NCI-H187 (cell line): ENCODE measurements at regions not wholly inside any gene's neighbourhood (a gene's known extent, or its start where the extent isn't known, plus 50 kb on each side); places are given as distances from the start of the nearest gene placed in this dataset.
"Not testable (repeated sequence)": the region's sequence is repeated elsewhere in the genome, so short reads cannot be mapped to it uniquely, and the experiment has no call there.

Source experiments
- DNase-seq, 2 experiments: peaks; one replicate each; lab custom pipeline; 2025; lab: John Stamatoyannopoulos, UW

DNA sequence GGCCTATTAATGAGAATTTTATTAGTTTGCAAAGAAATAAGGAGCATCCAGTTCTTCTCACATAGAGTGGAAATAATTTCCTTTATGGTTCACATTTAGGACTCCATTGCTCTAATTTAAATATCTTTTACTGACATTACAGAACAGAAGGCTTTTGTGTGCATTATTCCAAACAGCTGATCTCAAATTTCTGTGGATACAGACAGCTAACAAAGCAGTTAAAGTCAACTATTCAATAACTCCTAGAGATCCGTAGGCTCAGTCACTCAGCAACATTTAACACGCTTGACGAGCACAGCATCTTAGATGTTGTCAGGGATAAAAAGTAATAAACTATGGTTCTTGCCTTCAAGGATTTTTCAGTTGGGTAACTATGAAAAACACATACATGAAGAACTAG lies 305.8 kb upstream of the SYNCRIP start:
- DNase-seq, result no peak

DNA sequence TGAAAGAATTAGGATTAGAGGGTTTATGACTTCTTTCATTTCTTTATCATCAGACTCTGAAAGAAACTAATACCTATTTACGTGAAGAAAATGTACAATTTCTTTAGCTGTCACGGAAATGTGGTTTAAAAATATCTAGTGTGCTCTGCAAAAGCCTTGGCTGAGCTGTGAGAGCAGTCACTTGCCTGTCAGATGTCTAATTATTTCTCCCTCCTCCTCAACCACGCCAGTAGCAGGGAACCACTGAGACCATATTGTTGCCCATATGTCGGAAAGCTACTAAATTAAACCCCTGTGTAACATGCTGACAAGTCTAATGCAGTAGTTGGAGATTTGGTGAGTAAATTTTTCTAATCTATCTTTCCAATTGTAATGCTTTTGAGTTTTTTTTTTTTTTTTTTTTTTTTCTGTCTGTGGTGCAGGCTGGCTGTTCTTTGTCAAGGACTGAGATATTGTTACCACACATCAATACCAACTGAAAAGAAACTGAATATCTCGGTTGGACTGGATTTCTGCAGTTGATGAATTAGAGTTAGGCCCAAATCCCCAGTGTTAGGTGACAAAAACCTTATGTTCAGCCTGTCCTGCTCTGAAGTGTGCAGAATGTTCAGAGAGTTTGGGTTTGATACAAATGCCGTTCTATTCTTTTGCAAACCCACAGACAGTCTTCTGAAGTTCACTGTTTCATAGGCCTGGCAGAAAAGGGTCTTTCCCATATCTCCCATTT lies 302.9 kb upstream of the SYNCRIP start:
- no peak for DNase-seq

- DNase-seq, result no peak
Observed at GRCh38 chr6:85944776-85945175, 302.1 kb upstream of the SYNCRIP start.

DNA sequence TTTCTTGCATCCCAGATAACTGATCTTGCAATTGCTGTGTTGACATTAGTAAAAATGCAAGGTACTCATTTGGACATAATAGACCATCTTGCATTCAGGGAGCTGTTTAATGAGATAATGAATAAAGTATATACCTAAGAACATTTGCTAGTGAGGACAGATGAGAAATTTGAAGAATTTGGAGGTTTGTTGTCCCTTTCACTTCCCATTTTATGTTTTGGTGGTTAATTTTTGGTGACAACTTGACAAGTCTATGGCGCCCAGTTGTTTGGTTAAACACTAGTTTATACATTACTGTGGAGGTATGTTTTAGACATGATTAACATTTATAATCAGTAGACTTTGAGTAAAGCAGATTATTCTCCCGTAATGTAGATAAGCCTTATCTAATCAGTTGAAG lies 300.2 kb upstream of the SYNCRIP start:
- no peak for DNase-seq

DNA sequence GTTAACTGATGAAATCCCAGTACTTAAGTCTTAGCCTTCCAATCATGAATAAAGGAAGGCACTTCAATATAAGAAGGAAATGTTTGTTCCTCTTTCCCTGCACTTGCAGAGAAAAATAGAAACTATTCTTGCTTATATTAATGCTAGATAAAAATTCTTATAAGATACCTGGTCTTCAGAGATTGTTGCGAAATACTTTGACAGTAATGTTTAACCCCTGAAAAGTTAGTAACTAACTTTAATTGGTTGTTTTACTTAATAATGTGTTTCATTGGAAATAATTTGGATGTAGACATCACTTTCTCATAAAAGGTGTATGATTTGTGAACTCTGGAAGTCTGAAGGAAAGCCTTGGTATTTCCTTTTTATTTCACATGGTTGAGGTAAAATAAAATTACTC lies 294.2 kb upstream of the SYNCRIP start:
- no peak for DNase-seq

DNA sequence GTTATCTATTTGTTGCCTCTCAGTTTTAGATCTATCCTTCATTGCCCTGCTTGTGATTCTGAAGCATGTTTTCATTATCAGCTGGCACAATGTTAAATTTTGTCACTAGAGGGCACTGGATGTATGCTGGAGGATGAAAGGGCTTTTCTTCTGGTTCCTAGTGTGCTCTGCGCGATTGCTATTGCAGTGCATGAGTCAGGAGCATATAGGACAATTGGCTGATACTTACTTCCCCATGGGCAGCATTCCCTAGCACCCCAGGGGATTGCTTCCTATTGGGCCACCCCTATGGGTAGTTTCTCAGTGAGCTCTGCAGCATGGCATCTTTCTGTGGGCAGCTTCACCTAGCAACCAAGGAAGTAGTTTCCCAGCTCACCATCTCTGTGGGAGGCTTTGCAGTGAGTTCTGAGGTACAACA lies 280.3 kb upstream of the SYNCRIP start:
- DNase-seq, result no peak

DNA sequence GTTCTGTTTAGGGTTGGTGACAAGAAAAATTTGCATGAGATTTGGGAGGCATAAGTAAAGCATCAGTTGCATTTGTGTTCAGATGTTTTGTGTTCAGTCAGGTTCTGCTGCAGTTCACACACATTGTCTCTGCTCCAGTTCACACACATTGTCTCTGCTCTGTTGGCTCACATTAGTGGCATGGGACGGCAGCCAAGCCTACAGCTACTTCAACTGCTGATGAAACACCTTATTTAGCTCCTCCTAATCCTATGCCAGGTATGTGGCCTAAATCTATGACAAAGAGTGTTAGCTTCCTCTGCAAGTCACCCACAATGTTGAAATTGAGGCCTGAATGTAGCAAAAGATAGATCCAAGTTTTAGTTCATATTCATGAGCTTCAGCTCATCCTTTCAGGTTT lies 278.1 kb upstream of the SYNCRIP start:
- no peak for DNase-seq

- no peak for DNase-seq
Observed at GRCh38 chr6:85917522-85917921, 274.8 kb upstream of the SYNCRIP start.

- DNase-seq, result no peak
Observed at GRCh38 chr6:85913001-85913400, 270.3 kb upstream of the SYNCRIP start.

- no peak for DNase-seq
Observed at GRCh38 chr6:85912582-85912981, 269.9 kb upstream of the SYNCRIP start.

DNA sequence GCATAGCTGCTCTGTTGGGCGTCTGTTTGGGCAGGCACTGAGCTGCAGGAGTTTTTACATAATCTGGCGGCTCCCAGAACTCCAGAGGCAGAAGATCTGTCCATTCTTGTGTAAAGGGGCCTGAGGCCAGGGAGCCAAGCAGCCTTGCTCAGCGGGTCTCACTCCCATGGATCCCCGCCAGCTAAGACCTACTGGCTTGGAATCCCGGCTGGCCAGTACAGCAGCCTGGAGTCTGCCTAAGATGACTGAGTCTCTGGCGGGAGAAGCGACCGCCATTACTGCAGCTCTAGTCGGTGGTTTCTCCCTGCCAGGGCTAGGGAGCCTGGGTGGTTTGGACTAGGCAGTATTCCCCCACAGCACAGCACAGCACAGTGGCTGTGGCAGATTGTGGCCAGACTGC lies 268.4 kb upstream of the SYNCRIP start:
- no peak for DNase-seq

GRCh38 chr6:85908120-85908519 lies 265.4 kb upstream of the SYNCRIP start:
- DNase-seq, result not testable (repeated sequence)

DNA sequence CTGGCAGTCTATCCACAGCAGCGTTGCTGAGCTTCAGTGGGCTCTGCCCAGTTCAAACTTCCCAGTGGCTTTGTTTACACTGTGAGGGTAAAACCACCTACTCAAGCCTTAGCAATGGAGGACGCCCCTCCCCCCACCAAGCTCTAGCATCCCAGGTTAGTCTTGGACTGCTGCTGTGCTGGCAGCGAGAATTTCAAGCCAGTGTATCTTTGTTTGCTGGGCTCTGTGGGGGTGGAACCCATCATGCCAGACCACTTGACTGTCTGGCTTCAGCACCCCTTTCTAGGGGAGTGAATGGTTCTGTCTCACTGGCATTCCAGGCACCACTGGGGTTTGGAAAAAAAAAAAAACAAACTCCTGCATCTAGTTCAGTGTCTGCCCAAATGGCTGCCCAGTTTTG lies 249.7 kb upstream of the SYNCRIP start:
- no peak for DNase-seq

- DNase-seq, result no peak
Observed at GRCh38 chr6:85887461-85887860, 244.8 kb upstream of the SYNCRIP start.

DNA sequence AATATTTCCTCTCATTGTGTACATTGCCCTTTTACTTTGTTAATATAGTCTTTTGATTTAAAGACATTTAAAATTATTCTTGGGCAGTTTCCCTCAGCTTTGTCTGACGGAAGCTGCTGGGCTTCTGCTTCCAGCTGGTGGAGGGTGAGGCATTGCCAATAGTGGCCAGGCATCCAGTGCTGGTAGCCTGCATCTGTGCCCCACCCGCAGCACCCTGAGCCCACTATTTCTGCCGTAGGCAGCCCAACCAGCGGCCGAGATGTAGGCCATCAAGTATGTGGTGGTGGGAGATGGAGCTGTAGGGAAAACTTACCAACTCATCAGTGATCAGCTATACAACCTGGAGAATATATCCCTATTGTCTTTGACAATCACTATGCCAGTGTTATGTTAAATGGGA lies 226.0 kb upstream of the SYNCRIP start:
- no peak for DNase-seq

- DNase-seq, result no peak
Observed at GRCh38 chr6:85867595-85867994, 224.9 kb upstream of the SYNCRIP start.

GRCh38 chr6:85866758-85867401 lies 224.2 kb upstream of the SYNCRIP start:
- DNase-seq, result no peak

DNA sequence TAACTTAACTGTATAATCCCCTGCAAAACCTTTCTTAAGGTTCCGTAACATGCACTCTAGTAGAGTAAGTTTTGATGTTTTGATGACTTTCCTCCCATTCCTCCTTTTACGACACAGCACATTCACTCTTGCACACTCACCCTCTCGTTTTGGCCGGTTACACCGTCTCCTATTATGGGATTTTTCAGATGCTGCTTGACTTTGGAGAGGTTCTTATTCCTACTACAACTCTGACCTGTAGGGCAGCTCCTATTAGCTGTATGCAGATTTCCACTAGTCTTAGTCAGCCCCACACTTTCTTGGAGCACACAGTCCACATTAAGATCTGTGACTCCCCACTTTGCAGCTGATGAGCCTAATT lies 223.7 kb upstream of the SYNCRIP start:
- DNase-seq, result no peak

DNA sequence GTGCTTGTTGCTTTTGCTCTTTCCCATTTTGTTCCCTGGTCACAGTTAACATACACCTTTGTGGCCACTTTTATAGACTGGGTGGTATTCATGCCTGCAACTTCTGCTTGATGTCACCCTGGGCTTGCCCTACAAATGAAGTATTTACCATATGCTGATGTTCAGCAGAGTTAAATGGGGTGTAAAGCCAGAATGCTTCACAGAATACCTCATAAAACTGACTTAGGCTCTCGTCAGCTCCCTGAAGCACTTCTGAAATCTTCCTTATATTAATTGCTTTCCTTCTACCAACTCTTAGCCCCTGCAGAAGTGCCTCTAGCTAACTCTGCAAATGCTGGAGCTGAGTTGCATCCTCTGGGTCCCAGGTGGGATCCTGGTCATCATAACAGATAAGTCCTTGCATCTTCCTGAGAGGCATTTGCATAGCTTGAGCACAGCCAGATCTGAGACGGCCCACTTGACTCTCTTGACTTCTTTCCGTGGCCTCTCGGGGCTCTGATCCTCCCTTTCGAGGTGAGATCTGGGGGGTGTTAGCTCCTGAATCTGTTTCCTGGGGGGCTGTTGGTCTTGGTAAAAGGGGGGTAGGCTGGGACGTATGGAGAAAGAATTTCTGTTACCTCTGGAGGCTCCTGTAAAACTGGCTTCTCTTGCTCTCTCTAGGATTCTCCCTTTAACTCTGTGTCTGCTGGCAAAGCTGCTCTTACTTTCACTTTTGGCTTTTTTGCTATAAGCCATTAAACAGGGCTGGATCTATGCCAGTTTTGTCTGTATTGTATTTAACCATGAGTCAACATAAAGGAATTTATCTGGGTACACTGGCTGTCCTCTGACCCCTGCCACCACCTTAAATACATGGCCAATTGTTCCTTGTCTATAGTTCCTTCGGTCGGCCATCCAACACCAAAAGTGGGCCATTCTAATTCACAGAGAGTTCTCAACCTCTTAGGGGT lies 223.0 kb upstream of the SYNCRIP start:
- no peak for DNase-seq

DNA sequence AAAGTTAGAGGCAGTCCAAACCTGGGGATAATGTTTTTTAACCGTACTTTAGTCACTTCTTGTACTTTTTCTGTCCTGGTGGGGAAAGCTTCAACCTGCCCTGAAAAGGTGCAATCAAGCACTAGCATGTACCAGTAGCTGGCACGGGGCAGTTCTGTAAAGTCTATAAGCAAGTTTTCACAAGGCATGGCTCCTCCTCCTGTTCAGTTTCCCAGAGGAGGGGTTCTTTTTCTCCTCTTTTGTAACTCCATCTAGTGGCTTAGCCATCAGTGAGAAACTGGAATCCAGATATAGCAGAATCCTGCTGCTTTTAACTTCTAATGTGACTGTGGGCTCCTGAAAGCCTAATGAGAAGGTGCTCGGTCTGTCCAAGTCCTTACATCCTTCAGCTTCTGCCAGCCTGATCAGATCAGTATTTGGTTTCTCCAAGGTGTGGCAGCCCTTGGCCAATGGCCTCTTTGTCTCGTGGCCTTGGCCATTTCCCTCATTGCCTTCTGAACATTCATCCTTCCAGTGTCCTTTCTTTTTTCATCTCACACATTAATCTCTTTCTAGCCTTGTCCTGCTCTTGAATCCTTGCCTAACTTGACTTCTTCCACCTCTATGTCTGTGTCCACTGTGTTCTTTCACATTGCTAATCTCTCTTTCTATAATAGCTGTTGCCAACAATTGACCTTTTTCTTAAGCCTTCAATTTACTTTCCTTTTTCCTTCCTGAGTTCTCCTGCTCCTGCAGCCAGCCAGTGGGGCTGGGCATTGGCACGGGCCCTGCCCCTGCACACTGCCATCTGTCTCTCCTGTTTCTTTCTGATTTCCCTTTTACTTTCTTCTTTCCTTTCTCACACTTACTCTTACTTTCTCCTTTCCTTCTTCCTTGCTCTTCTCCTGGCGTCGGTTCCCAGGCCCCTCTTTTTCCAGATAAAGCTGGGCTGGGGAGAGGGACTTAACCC lies 222.0 kb upstream of the SYNCRIP start:
- DNase-seq, result no peak

DNA sequence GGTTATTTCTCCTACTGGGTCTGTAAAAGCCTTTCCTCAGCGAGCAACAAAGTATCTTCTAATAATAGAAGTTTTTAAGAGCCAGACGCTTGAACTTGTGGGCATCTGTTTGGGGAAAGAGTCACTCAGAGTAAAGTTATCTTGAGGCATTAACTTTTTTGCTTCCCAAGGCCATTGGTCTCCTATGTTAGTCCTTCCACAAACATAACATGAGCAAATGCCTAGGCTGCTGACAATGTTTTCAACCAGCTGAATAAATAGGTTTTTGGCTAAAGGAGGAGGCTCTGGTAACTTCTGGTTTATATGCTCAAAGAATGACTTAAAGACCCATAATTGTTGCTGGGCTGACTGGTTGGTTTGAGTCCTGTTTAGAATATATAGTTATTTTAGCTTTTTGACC lies 213.5 kb upstream of the SYNCRIP start:
- DNase-seq, result no peak
